B cell (primary cell): ENCODE measurements at regions not wholly inside any gene's neighbourhood (a gene's known extent, or its start where the extent isn't known, plus 50 kb on each side); places are given as distances from the start of the nearest gene placed in this dataset.

Experiments used
- ATAC-seq: fragments of 200-7000 bp; cut with Tn5 transposase; one replicate; pipeline ENCODE4 v1.10.0; 2021; ENCODE audit warnings: low read depth, mild to moderate bottlenecking, moderate number of reproducible peaks, moderate library complexity
- CTCF ChIA-PET: fragments of 350-600 bp; sonication (Branson Sonifier 250); formaldehyde crosslinking; loops from one replicate; lab custom pipeline; 2021; ENCODE audit warnings: antibody characterized with exemption, inconsistent platforms; lab: Charles Lee
- POLR2A ChIA-PET: fragments of 350-600 bp; sonication (Branson Sonifier 250); formaldehyde crosslinking; loops from one replicate; lab custom pipeline; 2021; ENCODE audit warnings: antibody characterized with exemption; lab: Charles Lee
- DNase-seq: peaks from one replicate; pipeline ENCODE4 v3.0.0; 2013
- H2AFZ ChIP-seq: 2 replicates; pipeline ENCODE4 v1.6.1; 2012; ENCODE audit warnings: mild to moderate bottlenecking, low read depth, low read length; ENCODE audit not compliant: insufficient read depth, poor library complexity, severe bottlenecking
- H3K27ac ChIP-seq, 2 donors: 1 replicate in 1 of 2; 2 replicates in 1 of 2; pipeline ENCODE4 v1.5.1; 2012 to 2013; ENCODE audit warnings: low read length in 2 of 2, mild to moderate bottlenecking in 2 of 2, moderate library complexity in 1 of 2
- H3K27me3 ChIP-seq, 4 experiments: fragments of 200-600 bp in 1 of 4; sonication (generic) in 1 of 4; replicated peaks in 1 of 4; 1 replicate in 2 of 4; 2 replicates in 2 of 4; pipeline versions ENCODE4 v1.6.1 to v1.7.0; 2013 to 2016; ENCODE audit warnings: low read length in 3 of 4, mild to moderate bottlenecking in 2 of 4, mixed read lengths in 1 of 4, moderate library complexity in 1 of 4; ENCODE audit not compliant: insufficient read depth in 4 of 4, control insufficient read depth in 3 of 4; ENCODE audit errors: control extremely low read depth in 1 of 4
- H3K36me3 ChIP-seq, 2 experiments: replicated peaks in 1 of 2; 1 replicate in 1 of 2; 2 replicates in 1 of 2; pipeline versions ENCODE4 v1.6.1 to v1.7.1; 2013; ENCODE audit warnings: low read length in 1 of 2; ENCODE audit not compliant: insufficient read depth in 2 of 2, control insufficient read depth in 1 of 2; ENCODE audit errors: control extremely low read depth in 1 of 2, extremely low read depth in 1 of 2
- H3K4me1 ChIP-seq, 2 donors: fragments of 200-600 bp in 1 of 2; sonication (generic) in 1 of 2; 1 replicate in 1 of 2; 2 replicates in 1 of 2; pipeline versions ENCODE4 v1.5.1 to v1.6.1; 2013 to 2017; ENCODE audit warnings: low read length in 2 of 2; ENCODE audit not compliant: control insufficient read depth in 2 of 2, insufficient read depth in 2 of 2
- H3K4me2 ChIP-seq: replicated peaks from 2 replicates; pipeline ENCODE3; 2012; ENCODE audit warnings: mild to moderate bottlenecking, low read depth, low read length; ENCODE audit not compliant: poor library complexity, severe bottlenecking
- H3K4me3 ChIP-seq, 5 experiments: fragments of 200-600 bp in 1 of 5; sonication (generic) in 1 of 5; 1 replicate in 3 of 5; 2 replicates in 2 of 5; pipeline versions ENCODE4 v1.5.1 to v1.7.0; 2011 to 2016; ENCODE audit warnings: low read length in 4 of 5, mild to moderate bottlenecking in 4 of 5, low read depth in 2 of 5, control low read depth in 1 of 5, moderate library complexity in 1 of 5; ENCODE audit not compliant: insufficient read depth in 1 of 5; ENCODE audit errors: control extremely low read depth in 1 of 5, extremely low read depth in 1 of 5
- H3K79me2 ChIP-seq: fragments of 200-600 bp; sonication (generic); one replicate; pipeline ENCODE4 v1.6.0; 2016; ENCODE audit warnings: low read length; ENCODE audit not compliant: control insufficient read depth, insufficient read depth
- H3K9ac ChIP-seq: fragments of 200-600 bp; sonication (generic); 2 replicates; pipeline ENCODE4 v1.6.1; 2017; ENCODE audit warnings: mild to moderate bottlenecking, low read length, moderate library complexity
- H3K9me3 ChIP-seq, 3 donors: one replicate each; pipeline versions ENCODE4 v1.6.1 to v1.7.1; 2013; ENCODE audit warnings: low read length in 2 of 3; ENCODE audit not compliant: control insufficient read depth in 2 of 3, insufficient read depth in 1 of 3; ENCODE audit errors: control extremely low read depth in 1 of 3
- H4K20me1 ChIP-seq: 2 replicates; pipeline ENCODE4 v1.6.0; 2012; ENCODE audit warnings: mild to moderate bottlenecking, low read length; ENCODE audit not compliant: insufficient read depth, control insufficient read depth, poor library complexity, severe bottlenecking
- H3K27ac Mint-ChIP-seq: one replicate; pipeline ENCODE4 v1.8.0; 2021; ENCODE audit warnings: mixed read lengths
- H3K27me3 Mint-ChIP-seq: one replicate; pipeline ENCODE4 v1.8.0; 2021; ENCODE audit warnings: mixed read lengths
- H3K4me1 Mint-ChIP-seq: one replicate; pipeline ENCODE4 v1.8.0; 2021; ENCODE audit warnings: mixed read lengths
- H3K4me3 Mint-ChIP-seq: one replicate; pipeline ENCODE4 v1.8.0; 2021; ENCODE audit warnings: mixed read lengths
- H3K9me3 Mint-ChIP-seq: one replicate; pipeline ENCODE4 v1.8.0; 2022; ENCODE audit warnings: mixed read lengths; ENCODE audit not compliant: insufficient read depth
- EZH2 ChIP-seq: IDR thresholded peaks from 2 replicates; pipeline ENCODE4 v1.6.1; 2012; ENCODE audit warnings: borderline replicate concordance, low read depth, mild to moderate bottlenecking, moderate library complexity, low read length; ENCODE audit not compliant: insufficient read depth, poor library complexity, severe bottlenecking
- WGBS: methylation state at CpG from one replicate; pipeline ENCODE4 v1.1.5; 2013; ENCODE audit warnings: missing lambda C conversion rate; ENCODE audit not compliant: insufficient coverage; 5-methylcytosine and 5-hydroxymethylcytosine counted together
- intact Hi-C: fragments of 100-400 bp; cut with micrococcal nuclease; formaldehyde crosslinking; loops from one replicate; pipeline ENCODE4 v1.10.0; 2022
- TF ChIP-seq, protein P1 (sequence below): fragments of 200-600 bp; IDR thresholded peaks from one replicate; pipeline ENCODE4 v1.8.0; 2022; ENCODE audit warnings: antibody characterized with exemption, mild to moderate bottlenecking

DNA sequence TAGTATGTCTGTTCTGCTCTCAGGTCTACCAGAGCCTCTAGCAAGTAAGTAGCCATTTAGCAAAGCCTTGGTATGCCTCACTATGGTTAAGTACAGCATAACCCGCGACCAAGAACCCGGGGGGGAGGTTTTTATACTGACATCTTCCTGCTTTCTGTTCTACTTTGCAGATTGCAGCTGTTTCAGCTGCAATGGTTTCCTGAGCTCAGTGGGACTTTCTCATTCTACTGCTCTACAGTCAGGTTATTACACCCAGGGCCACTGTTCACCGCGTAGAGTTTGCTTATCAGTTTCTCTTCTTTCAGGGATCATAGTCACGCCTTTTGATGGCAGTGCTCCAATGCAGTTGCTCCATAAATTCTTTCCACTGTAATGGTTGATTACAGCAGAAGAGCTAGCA, 631.3 kb downstream of the TFAP2A start:
- ChIA-PET CTCF (no interaction called here), POLR2A (no interaction called here)
- Mint-ChIP-seq H3K4me1 (no peaks in the 10 kb centered on the region), H3K27ac (no peak overlapping the region), H3K27me3 (no peaks in the 10 kb centered on the region), H3K9me3 (no peaks in the 10 kb centered on the region), H3K4me3 (no peak overlapping the region)
- DNase-seq (no peak), ATAC-seq (no peak)
- no peaks in the 10 kb centered on the region for H4K20me1 ChIP-seq
- H3K27me3 ChIP-seq: no peaks in the 10 kb centered on the region
- no peak overlapping the region for H2AFZ ChIP-seq
- no peaks in the 10 kb centered on the region for H3K36me3 ChIP-seq
- H3K27ac ChIP-seq: no peak overlapping the region
- no peaks in the 10 kb centered on the region for H3K79me2 ChIP-seq
- intact Hi-C loops: no loop called here
- H3K4me2 ChIP-seq: no peak overlapping the region
- TF ChIP-seq EZH2: no peak
- TF ChIP-seq, protein P1, sequence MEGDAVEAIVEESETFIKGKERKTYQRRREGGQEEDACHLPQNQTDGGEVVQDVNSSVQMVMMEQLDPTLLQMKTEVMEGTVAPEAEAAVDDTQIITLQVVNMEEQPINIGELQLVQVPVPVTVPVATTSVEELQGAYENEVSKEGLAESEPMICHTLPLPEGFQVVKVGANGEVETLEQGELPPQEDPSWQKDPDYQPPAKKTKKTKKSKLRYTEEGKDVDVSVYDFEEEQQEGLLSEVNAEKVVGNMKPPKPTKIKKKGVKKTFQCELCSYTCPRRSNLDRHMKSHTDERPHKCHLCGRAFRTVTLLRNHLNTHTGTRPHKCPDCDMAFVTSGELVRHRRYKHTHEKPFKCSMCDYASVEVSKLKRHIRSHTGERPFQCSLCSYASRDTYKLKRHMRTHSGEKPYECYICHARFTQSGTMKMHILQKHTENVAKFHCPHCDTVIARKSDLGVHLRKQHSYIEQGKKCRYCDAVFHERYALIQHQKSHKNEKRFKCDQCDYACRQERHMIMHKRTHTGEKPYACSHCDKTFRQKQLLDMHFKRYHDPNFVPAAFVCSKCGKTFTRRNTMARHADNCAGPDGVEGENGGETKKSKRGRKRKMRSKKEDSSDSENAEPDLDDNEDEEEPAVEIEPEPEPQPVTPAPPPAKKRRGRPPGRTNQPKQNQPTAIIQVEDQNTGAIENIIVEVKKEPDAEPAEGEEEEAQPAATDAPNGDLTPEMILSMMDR: no peak
- WGBS: 89% methylated on average over 5 of the region's 6 CpGs
- H3K9me3 ChIP-seq: no peaks in the 10 kb centered on the region
- no peak overlapping the region for H3K9ac ChIP-seq
- no peak overlapping the region for H3K4me3 ChIP-seq
- no peaks in the 10 kb centered on the region for H3K4me1 ChIP-seq

DNA sequence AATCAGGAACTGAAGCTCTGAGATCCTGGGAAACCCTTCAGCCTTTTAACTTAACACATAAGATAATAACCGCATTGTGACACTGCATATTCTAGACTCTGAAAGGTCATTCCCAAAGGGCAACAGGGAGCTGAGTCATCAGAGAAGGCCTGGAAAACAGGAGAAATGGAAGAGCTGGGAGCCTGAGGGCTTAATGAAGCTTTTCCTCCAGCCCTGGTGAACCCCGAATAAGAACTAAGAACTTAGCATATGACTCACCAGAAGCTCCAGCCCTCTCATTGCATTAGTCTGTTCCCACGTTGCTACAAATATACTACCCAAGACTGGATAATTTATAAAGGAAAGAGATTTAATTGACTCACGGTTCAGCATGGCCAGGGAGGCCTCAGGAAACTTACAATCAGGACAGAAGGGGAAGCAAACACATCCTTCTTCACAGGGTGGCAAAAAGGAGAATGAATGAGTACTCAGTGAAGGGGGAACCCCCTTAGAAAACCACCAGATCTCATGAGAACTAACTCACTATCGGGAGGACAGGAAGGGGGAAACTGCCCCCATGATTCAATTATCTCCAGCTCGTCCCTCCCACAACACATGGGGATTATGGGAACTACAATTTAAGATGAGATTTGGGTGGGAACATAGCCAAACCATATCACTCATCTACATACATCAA, 648.5 kb downstream of the TFAP2A start:
- no peak overlapping the region for H2AFZ ChIP-seq
- TF ChIP-seq EZH2: no peak
- TF ChIP-seq, protein P1: no peak
- no peak overlapping the region for H3K4me3 ChIP-seq
- ChIA-PET CTCF (no interaction called here), POLR2A (no interaction called here)
- no peak overlapping the region for H3K9ac ChIP-seq
- DNase-seq (no peak), ATAC-seq (no peak)
- H3K27me3 Mint-ChIP-seq: no peaks in the 10 kb centered on the region
- no peaks in the 10 kb centered on the region for H3K79me2 ChIP-seq
- H3K4me3 Mint-ChIP-seq: no peak overlapping the region
- intact Hi-C loops: no loop called here
- H3K9me3 ChIP-seq: peaks cover 0 to 9% (median 0%) of the 10 kb centered on the region in 3 donors
- no peak overlapping the region for H3K27ac Mint-ChIP-seq
- no peak overlapping the region for H3K27ac ChIP-seq
- H4K20me1 ChIP-seq: no peaks in the 10 kb centered on the region
- H3K27me3 ChIP-seq: no peaks in the 10 kb centered on the region
- no peaks in the 10 kb centered on the region for H3K4me1 Mint-ChIP-seq
- H3K4me2 ChIP-seq: no peak overlapping the region
- H3K4me1 ChIP-seq: no peaks in the 10 kb centered on the region
- H3K36me3 ChIP-seq: no peaks in the 10 kb centered on the region
- WGBS: 100% methylated on average over 1 of the region's 6 CpGs
- H3K9me3 Mint-ChIP-seq: peaks cover 2% of the 10 kb centered on the region
